CD4-positive, alpha-beta T cell treated with Interleukin-21 for 1 hour (primary cell): ENCODE measurements at regions not wholly inside any gene's neighbourhood (a gene's known extent, or its start where the extent isn't known, plus 50 kb on each side); places are given as distances from the start of the nearest gene placed in this dataset.

Experiments used
- DNase-seq: peaks from one replicate; pipeline ENCODE4 v3.0.0-alpha.2; 2020

DNA sequence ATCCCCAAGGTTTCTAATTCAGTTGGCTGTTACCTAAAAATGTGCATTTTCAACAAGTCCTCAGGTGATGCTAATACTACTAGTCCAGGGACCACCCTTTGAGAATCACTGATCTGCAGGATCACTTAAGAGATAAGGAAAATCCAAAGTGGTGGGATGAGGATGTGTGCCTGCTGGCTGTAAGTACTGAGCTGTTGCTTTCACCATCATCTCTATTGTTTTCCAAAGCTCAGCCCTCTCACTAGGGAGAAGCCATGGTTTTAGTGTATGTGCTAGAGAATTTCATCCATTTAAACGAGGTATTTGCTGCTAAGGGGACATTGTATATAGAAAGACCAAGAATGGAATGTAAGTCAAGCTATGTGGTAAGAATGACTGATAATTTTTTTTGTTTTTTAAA, 202.3 kb downstream of the KIF21A start:
- DNase-seq: no peak

DNA sequence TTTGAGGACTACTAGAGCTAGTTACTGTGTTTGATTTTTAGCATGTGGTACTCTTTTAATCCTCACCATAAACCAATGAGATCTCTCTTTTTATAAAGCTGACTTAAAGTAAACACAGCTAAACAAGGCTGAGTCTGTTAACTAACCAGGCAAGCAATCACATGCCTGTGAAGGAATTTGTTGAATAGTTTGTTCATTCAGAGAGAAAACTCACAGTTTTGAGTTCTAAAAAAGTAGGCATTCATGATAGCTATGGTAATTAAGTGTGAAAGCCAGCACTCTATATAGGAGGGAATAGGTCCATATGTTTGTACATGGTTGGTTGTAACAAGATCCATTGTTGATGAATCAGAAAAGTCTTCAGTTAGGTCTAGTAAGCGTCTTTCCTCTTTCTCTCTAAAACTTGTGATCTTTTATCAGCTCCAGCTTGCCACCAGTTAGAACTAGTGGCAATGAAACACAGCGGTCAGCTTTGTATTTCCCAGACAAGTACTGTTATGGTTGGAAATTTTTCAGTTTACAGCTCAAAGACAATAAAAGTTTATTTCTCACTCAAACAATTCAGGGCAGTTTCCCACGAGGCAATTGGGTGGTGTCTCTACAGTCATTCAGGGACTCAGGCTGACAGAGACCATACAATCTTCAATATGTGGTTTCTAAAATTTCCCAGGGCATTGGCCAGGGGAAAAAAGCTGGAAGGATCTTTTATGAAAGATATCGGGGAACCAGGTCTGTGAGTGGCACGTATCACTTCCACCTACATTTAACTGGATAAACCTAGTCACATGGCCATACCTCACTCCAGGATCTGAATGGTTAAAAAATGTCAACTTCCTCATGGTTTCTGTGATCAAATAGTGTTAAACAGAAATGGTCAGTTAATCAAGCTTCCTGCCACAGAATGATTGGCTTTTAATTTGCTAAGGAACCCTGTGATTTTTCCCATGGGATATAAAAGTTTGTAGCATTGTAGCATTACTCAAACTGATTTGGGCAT, 203.1 kb downstream of the KIF21A start:
- no peak for DNase-seq

DNA sequence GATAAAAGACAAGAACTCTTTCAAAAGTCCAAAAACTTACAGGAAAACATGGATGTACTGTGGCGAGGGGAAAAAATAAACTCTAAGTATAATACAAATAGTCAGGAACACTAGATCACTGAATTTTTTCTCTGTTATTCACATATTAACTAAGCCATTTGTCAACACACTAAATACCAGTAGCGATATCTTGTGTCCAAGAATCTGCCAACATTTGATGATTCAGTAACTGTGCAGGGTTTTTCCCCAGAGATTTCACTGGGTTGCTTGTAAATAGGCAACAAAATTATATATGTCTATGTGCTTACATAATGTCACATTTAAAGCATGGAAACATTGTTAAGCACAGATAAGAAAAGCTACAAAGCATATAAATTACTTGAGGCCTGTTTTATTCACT, 205.9 kb downstream of the KIF21A start:
- no peak for DNase-seq

DNA sequence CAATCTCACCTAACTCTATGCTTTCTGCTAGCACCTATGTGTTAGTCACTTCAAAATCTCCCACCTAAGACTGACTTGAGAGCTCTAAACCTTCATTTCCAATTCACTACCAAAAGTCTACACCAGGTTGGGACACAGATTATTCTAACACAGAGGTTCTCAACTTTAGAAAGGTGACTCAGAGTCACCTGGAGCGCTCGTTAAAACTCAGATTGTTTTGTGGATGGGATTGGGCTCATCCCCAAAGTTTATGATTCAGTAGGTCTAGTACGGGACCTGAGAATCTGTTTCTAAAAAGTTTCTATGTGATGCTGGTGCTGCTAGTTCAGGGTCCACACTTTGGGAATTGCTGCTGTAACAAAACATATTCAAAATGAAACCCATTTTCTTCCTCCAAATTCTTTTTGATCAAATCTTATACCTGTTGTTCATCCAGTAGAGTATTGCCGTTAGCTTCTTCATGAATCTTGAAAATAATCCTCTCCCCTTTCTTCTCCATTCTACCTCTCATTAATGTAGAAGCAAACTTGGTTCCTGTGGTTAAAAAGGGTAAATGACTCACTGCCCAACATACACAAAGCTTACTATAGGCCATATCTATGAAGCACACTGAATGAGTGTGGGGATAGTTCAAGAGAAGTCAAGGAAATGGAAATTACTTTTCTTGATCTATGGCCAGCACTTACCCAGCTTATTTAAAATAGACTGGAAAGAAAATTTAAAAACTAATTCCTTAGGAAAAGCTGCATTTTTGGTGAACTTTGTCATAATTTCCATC, 206.7 kb downstream of the KIF21A start:
- DNase-seq: no peak

DNA sequence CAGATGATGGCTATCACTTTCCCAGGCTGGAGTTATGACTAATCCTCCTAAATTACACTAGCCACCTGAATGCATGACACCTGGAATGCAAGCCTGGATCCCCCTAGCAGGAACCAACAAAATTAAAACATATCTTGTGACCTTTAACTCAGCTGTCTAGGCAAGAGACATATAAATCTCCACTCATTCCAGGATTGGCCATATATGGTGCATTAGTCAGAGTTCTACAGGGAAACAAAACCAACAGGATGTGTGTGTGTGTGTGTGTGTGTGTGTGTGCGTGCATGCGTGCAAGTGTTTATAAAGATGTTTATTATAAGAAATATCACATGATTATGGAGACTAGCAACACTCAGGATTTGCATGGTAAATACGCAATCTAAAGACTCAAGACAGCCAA, 212.8 kb downstream of the KIF21A start:
- DNase-seq: no peak

DNA sequence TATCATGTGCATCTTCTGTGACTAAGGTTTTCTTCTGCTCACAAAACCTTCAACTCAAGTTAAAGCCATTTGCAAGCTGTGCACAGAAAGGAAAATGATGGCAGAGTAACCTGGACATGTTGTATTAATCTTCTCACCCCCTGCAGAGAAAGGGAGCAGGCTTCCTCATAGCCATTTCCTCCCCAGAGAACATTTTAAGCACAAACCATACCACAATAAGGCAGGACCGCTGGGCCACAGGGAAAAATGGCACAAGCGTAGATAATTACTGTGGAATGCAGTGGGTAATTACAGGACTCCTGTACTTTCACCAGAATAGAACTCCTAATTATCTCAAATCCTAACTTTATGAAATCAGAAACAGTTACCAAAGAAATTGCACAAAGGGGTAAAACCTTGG, 215.7 kb downstream of the KIF21A start:
- DNase-seq: no peak

DNA sequence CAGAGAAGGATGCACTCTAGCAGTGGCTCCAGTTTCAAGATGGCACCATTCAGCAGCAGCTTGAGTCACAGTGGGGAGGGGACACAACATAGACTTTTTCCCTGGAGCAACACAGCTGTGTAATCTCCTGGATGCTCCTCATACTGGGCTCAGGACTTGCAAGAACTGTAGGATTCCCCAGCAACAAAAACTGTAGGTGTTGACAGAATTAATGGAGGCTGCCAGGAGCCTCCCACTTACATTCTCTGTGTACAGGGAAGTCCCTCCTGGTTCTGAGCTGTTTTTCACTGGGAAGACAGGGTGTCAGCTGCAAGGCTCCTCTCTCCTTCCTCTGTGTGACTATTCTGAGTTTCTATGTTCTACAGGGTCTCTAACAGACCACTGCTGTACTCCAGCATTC, 217.9 kb downstream of the KIF21A start:
- DNase-seq: no peak

DNA sequence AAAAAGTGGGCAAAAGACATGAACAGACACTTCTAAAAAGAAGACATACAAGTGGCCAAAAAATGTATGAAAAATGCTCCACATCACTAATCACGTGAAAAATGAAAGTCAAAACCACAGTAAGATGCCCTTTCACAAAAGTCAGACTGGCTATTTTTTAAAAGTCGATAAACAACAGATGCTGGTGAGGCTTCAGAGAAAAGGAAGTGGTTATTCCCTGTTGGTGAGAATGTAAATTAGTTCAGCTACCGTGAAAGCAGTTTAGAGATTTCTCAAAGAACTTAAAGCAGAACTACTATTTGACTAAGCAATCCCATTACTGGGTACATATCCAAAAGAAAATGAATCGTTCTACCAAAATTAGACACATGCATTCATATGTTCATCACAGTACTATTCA, 237.0 kb downstream of the KIF21A start:
- DNase-seq: no peak

DNA sequence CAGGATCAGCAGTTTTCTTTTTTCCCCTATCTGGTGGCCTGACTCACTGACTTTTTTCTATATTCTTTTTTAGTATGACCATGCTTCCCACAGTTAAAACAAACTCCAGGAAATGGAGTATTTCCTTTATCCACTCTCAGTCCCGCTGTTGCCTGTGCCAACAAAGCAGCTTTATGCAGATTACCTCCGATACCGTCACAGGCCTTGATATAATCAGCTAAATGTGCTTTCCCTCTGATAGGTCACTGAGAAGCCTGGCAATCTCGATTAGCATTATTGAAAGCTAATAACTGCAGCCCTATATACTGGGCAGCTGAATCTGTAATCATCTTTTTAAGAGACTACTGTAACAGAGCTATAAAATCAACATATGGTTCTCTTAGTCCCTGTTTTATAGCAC, 243.6 kb downstream of the KIF21A start:
- DNase-seq: no peak

DNA sequence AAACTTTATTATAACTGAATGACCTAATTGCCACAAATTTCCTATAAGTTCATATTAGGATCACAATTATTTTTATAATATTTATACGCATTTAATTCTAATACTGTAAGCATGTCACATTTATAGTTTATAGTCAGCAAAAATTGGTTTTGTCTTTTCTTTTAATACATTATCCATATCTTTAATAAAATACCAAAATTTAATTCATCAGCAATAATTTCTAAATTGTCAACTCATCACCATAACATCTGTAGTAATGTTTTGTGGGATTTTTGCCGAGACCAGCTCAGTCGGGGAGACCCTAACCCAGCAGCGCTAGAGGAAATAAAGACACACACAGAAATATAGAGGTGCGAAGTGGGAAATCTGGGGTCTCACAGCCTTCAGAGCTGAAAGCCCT, 254.2 kb downstream of the KIF21A start:
- no peak for DNase-seq

DNA sequence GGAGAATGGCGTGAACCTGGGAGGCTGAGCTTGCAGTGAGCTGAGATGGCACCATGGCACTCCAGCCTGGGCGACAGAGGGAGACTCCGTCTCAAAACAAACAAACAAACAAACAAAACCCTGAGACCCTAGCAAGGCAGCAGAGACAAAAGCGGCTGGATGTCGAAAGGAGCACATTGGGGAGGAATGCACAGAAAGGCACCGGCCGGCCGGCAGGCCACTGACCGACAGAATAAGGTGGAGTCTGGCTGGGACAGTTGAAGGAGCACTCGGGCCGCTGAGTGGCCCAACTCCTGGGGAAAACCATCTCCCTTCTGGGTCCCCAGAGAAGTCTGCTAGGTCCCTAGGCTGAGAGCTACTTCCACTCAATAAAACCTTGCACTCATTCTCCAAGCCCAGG, 256.2 kb downstream of the KIF21A start:
- no peak for DNase-seq

DNA sequence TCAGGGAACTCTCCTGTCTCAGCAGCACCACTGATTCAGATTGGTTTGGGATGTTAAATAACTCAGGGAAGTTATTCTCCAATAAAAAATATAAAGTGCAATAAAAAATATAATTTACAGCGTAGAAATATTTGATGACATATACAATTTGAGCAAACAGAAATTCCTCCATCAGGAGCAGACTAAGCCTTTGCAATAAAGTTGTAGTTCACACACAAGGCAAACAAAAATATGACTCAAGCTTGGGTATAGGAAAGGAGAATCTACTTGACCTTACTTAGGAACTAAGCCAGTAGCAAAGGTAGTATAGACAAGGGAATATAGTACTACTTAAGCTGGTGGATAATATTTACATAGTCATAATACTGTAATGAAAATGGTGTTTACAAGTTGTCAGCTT, 264.1 kb downstream of the KIF21A start:
- no peak for DNase-seq

DNA sequence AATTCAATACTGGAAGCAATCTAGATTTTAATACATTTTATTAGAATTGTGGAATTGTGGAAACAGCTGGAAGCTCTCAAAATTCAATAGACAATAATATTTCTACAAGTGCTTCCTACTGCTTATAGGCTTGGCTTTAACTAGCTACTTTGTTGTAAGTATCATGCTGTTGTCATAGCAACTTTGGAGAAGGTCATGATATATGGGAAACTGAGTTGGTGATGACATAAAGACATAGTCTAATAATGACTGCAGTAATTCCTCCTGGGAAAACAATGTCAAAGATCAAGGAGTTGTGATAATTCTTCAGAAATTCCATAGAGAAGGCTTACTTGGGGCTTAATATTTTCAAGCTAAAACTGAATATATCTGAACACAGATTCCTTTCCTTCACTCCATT, 266.6 kb downstream of the KIF21A start:
- DNase-seq: no peak

DNA sequence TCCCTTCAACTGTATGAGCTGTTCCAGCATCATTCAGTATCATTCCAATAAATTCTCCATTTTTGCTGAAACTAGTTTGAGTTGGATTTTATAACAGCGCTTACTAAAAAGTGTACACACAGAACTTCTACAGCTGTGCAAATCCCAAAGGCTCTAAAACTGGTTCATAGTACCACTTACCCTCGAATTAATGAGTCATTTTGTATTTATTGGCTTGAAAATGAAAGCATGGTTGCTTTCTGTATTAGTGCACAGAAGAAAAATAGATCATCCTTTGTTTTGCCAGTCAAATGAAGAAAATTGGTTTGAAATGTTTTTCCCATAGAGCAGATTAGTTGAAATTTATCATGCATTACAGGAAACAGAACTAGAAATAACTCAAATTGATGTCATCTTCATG, 268.3 kb upstream of the CPNE8 start:
- DNase-seq: no peak

DNA sequence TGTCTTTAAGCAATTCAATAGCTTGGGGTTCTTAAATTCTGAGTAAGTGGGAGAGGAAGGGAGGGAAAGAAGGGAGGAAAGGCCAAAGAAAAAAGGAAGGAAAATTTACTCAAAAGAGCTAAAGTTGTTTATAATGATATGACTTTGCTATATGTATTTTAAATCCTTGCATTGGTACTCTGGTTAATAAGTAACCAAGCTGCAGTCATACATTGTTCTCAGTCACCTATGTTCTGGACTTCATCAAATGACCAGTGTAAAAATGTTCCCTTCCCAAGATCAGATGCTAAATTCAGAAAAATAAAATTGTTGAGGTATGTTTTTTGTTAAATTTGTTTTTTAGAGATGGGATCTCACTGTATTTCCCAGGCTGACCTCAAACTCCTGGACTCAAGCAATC, 259.9 kb upstream of the CPNE8 start:
- DNase-seq: no peak

DNA sequence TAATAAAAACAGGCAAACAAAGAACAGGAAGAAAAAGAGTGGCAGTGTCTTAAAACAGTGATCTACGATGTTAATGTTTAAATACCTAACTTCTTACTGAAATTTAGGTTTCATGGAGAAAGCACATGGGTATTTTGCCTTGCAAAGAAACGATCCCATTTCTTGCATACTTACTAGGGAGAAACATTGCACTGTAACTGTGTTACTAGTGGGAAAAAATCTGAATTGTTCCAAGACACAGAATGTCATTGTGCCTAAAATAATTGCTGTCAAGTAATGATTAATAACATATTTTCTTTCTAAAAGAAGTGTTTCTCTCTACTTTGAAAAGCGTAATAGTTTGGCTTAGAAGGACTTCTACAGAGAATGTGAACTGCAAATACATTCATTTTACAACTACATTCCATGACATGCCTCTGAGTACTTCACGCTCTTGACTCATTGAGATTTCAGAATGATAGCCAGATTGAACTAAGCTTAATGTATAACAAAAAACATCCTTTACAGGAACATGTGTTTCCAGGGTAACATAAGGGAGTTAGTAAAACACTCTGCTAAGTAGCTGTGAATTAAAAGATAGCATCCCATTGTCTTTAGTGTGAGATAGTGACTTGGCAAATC, 256.2 kb upstream of the CPNE8 start:
- no peak for DNase-seq

DNA sequence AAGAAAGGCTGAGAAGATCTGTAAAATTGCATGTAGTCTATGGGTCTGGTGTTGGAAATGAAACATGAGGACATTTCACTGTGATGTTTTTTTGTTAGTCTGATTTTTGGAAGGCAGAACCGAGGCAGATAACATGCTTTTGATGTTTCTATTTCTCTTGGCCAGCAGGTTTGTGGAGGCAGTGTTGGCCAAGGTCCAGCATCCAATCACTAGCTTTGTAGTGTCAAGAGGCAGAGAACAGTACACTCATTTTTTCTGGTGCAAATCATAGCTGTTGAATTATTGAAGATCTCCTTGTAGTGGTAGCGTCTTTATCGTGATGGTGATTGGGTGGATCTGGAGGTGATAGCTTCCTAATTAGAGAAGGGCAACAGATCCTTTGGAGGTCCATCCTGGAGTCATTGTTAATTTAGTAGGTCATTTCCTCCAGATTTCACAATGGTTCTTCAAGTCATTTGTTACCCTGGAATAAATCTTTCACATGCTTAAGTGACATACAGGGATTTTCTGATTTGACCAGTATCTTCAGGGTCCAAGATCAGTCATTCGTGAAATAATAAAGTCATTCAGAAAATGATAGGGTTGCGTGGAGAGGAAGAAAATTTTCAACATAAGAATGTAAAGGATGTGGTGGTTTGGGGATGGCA, 252.4 kb upstream of the CPNE8 start:
- DNase-seq: no peak

DNA sequence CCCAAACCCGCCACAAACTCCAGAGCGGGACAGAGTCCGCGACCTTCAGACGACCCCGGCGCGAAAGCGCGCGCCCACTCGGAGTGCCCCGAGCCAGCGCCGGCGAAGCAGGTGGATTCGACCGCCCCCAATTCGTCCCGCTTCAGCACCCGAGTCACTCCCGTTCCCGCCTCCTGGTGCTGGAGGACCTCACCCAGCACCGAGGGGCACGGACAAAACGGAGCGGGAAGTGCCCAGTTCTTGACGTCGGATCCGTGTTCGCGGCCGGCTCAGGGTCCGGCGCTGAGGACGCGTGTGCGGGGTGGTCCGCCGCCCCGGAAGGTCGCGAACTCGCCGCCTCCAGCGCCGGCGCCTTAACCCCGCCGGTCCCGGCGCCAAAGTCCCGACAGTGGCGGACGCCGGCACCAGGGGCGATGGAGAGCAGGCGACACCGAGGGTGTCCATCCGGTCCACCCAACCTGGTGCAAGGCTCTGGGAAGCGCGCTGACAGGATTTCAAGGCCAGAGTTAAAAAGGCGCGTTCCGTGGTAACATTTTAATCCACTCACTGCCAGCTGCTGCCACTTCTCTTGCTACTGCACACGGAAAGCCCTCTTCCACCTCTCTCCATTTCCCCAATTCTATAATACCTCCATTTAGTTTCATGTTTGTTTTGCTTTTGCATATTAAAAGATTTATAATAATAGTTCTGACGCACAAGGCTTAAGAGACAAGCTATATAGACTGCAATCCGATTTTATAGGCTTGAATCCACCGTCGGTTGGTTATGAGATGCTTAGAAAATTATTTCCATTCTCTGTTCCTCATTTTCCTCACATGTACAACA, 240.0 kb upstream of the CPNE8 start:
- DNase-seq: no peak

DNA sequence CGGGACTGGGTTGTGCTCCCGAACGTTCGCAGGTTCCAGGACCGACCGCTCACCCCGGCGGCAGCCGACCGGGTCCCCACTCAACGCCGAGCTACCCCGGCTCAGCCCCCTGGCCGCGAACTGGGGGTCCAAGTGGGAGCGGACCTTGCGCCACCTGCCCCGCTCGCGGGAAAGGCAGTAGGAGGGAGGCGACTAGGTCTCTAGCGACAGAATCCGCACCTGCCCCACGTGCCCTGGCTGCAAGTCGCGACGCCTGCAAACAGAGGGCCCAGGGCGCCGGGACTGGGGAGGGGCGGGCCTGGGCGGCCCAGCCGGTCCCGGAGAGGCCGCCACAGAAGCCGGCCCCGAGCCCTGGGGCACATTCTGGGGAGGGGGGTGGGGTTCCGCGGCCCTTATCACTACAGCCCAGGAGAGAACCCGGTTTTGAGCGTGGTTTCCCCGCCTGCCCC, 239.2 kb upstream of the CPNE8 start:
- DNase-seq: no peak

DNA sequence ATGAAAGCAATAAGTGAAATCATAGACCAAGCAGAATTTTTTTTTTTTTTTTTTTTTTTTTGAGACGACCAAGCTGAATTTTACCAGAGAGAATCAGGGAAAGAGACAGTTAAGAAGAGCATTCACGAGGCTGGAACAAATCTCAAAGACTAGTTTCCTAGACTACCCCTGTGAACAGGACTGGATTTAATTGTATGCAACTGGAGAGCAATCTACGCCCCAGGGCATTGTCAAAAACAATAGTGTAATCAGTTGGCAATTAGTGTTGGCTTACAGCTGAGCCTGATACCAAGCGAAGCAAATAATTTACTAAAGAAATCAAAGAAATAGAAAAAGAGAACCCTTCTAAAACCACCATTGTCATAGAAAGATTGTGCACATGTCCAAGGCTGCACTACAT, 232.9 kb upstream of the CPNE8 start:
- DNase-seq: no peak

DNA sequence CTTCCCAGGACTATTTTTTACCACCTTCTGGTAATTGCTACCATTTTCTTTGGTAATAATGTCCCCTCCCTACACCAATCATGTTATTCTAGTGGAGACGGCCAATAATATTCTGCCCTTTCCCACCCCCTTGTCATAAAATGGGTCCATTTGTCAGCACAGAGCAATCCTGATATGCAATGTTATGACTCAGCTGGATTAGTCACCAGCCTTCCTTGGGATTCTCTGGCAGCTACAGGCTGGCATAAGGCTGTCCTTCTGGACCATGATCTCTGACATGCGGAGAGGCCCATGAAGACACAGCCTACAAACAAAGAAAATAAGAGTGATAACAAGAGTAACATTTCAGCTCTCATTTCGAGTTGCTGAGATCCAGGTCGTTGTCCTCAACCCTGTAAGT, 222.0 kb upstream of the CPNE8 start:
- no peak for DNase-seq

DNA sequence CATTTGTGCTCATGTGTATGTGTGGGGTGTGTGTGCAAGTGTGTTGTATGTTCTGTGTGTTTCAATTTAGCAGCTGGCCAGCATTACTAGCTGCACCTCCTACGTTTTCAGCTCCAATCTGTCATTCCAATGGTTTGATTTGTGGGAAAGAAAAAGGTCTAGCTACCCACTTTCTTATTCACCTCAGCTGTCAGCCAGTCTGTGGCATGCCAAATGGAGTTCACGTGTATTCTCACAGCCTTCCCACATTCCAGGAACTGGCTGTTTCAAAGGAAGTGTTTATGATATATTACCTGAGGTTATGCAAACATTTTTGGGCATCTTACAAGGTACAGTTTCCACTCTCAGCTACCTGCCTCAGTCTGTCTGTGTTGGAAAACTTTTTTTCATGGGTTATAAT, 220.2 kb upstream of the CPNE8 start:
- no peak for DNase-seq
